GM12872 (cell line): ENCODE measurements at regions not wholly inside any gene's neighbourhood (a gene's known extent, or its start where the extent isn't known, plus 50 kb on each side); places are given as distances from the start of the nearest gene placed in this dataset.

Experiments
- CTCF ChIP-seq: IDR thresholded peaks from 3 replicates; pipeline ENCODE4 v1.5.1; 2011; ENCODE audit warnings: low read depth, mild to moderate bottlenecking, low read length, moderate library complexity; ENCODE audit not compliant: insufficient read depth

GRCh38 chr5:168085261-168086031, 206.0 kb upstream of the WWC1 start:
- no peak for TF ChIP-seq CTCF

- no peak for TF ChIP-seq CTCF
These were observed 205.3 kb upstream of the WWC1 start for GRCh38 chr5:168086104-168086610.

- TF ChIP-seq CTCF: no peak
These were observed 204.7 kb upstream of the WWC1 start for GRCh38 chr5:168086746-168087145.

- no peak for TF ChIP-seq CTCF
These were observed 202.9 kb upstream of the WWC1 start for GRCh38 chr5:168088410-168089173.

GRCh38 chr5:168089201-168089887, 202.1 kb upstream of the WWC1 start:
- TF ChIP-seq CTCF: no peak

- TF ChIP-seq CTCF: no peak
These were observed 198.9 kb upstream of the WWC1 start for GRCh38 chr5:168092209-168093185.
